SK-N-SH treated with all-trans-retinoic acid at 6 μM for 48 hours (cell line): ENCODE measurements at regions not wholly inside any gene's neighbourhood (a gene's known extent, or its start where the extent isn't known, plus 50 kb on each side); places are given as distances from the start of the nearest gene placed in this dataset.

Experiments used
- ATAC-seq: fragments of 200-7000 bp; cut with Tn5 transposase; 3 replicates; pipeline ENCODE4 v1.9.1; 2020; ENCODE audit warnings: mild to moderate bottlenecking, moderate library complexity
- ARNTL ChIP-seq: fragments of 450-650 bp; formaldehyde crosslinking; IDR thresholded peaks from 2 replicates; pipeline ENCODE4 v1.5.0; 2020; ENCODE audit warnings: low read depth, mild to moderate bottlenecking, moderate library complexity, borderline replicate concordance
- BACH2 ChIP-seq: fragments of 250-450 bp; sonication (Bioruptor Pico); IDR thresholded peaks from 2 replicates; pipeline ENCODE4 v1.9.0; 2021; ENCODE audit warnings: mild to moderate bottlenecking, borderline replicate concordance
- CSDC2 ChIP-seq: fragments of 250-450 bp; sonication (Bioruptor Pico); IDR thresholded peaks from 2 replicates; pipeline ENCODE4 v1.5.0; 2020; ENCODE audit warnings: mild to moderate bottlenecking, moderate library complexity
- CSRNP3 ChIP-seq: fragments of 250-450 bp; sonication (Bioruptor Pico); IDR thresholded peaks from 2 replicates; pipeline ENCODE4 v1.5.1; 2021; ENCODE audit warnings: mild to moderate bottlenecking, moderate library complexity
- ESRRG ChIP-seq: fragments of 250-450 bp; sonication (Bioruptor Pico); IDR thresholded peaks from 2 replicates; pipeline ENCODE4 v1.6.1; 2021; ENCODE audit warnings: mild to moderate bottlenecking
- GLIS3 ChIP-seq: fragments of 250-450 bp; sonication (Bioruptor Pico); IDR thresholded peaks from 2 replicates; pipeline ENCODE4 v1.5.0; 2020; ENCODE audit warnings: mild to moderate bottlenecking, moderate library complexity
- ISL1 ChIP-seq: fragments of 250-450 bp; sonication (Bioruptor Pico); IDR thresholded peaks from 2 replicates; pipeline ENCODE4 v2.1.2; 2022; ENCODE audit warnings: mild to moderate bottlenecking, moderate library complexity
- OSR1 ChIP-seq: fragments of 250-450 bp; sonication (Bioruptor Pico); IDR thresholded peaks from 2 replicates; pipeline ENCODE4 v1.8.0; 2022; ENCODE audit warnings: moderate library complexity, mild to moderate bottlenecking, inconsistent platforms
- PATZ1 ChIP-seq: fragments of 250-450 bp; sonication (Bioruptor Pico); IDR thresholded peaks from 2 replicates; pipeline ENCODE4 v1.8.0; 2020; ENCODE audit warnings: mild to moderate bottlenecking, moderate library complexity, borderline replicate concordance
- POU6F1 ChIP-seq: fragments of 250-450 bp; sonication (Bioruptor Pico); IDR thresholded peaks from 2 replicates; pipeline ENCODE4 v1.8.0; 2021; ENCODE audit warnings: low read depth, mild to moderate bottlenecking, moderate library complexity, borderline replicate concordance
- PPARA ChIP-seq: fragments of 250-450 bp; sonication (Bioruptor Pico); IDR thresholded peaks from 2 replicates; pipeline ENCODE4 v1.5.0; 2020; ENCODE audit warnings: mild to moderate bottlenecking, borderline replicate concordance
- RARB ChIP-seq: fragments of 250-450 bp; sonication (Bioruptor Pico); IDR thresholded peaks from 2 replicates; pipeline ENCODE4 v1.8.0; 2021; ENCODE audit warnings: mild to moderate bottlenecking, moderate library complexity
- SNAI2 ChIP-seq: fragments of 250-450 bp; sonication (Bioruptor Pico); IDR thresholded peaks from 2 replicates; pipeline ENCODE4 v1.5.0; 2020; ENCODE audit warnings: mild to moderate bottlenecking, moderate library complexity
- TCF4 ChIP-seq: fragments of 250-450 bp; sonication (Bioruptor Pico); IDR thresholded peaks from 2 replicates; pipeline ENCODE4 v1.8.0; 2021; ENCODE audit warnings: mild to moderate bottlenecking, moderate library complexity, borderline replicate concordance
- TOX ChIP-seq: fragments of 250-450 bp; sonication (Bioruptor Pico); IDR thresholded peaks from 2 replicates; pipeline ENCODE4 v1.8.0; 2021; ENCODE audit warnings: mild to moderate bottlenecking, moderate library complexity, borderline replicate concordance
- ZC3H10 ChIP-seq: fragments of 250-450 bp; sonication (Bioruptor Pico); IDR thresholded peaks from 2 replicates; pipeline ENCODE4 v1.5.1; 2021; ENCODE audit warnings: mild to moderate bottlenecking, moderate library complexity
- ZFP3 ChIP-seq: fragments of 250-450 bp; sonication (Bioruptor Pico); IDR thresholded peaks from 2 replicates; pipeline ENCODE4 v1.5.0; 2020; ENCODE audit warnings: mild to moderate bottlenecking, moderate library complexity
- ZFP30 ChIP-seq: fragments of 450-650 bp; formaldehyde crosslinking; IDR thresholded peaks from 2 replicates; pipeline ENCODE4 v1.5.0; 2022; ENCODE audit warnings: mild to moderate bottlenecking, moderate library complexity
- ZNF565 ChIP-seq: fragments of 450-650 bp; formaldehyde crosslinking; conservative IDR thresholded peaks from 2 replicates; pipeline ENCODE4 v1.5.0; 2020; ENCODE audit warnings: low read depth, mild to moderate bottlenecking, moderate library complexity
- ZNF70 ChIP-seq: fragments of 450-650 bp; formaldehyde crosslinking; IDR thresholded peaks from 2 replicates; pipeline ENCODE4 v1.5.0; 2020; ENCODE audit warnings: mild to moderate bottlenecking, moderate library complexity
- ZNF8 ChIP-seq: fragments of 450-650 bp; formaldehyde crosslinking; IDR thresholded peaks from 2 replicates; pipeline ENCODE4 v1.5.0; 2020; ENCODE audit warnings: mild to moderate bottlenecking, moderate library complexity
- TF ChIP-seq, protein P1 (sequence below): fragments of 250-450 bp; sonication (Bioruptor Pico); IDR thresholded peaks from 2 replicates; pipeline ENCODE4 v1.5.1; 2020; ENCODE audit warnings: low read depth, mild to moderate bottlenecking, moderate library complexity
- TF ChIP-seq, protein P2 (sequence below): fragments of 250-450 bp; sonication (Bioruptor Pico); IDR thresholded peaks from 2 replicates; pipeline ENCODE4 v1.5.0; 2020; ENCODE audit warnings: mild to moderate bottlenecking, moderate library complexity

- TF ChIP-seq OSR1 (CRISPR knock-in tag) = no peak
- no peak for TF ChIP-seq ZNF565
- TF ChIP-seq RARB = no peak
- no peak for TF ChIP-seq ISL1 (CRISPR knock-in tag)
- TF ChIP-seq PPARA (CRISPR knock-in tag) = no peak
- no peak for TF ChIP-seq PATZ1 (CRISPR knock-in tag)
- TF ChIP-seq CSDC2 (CRISPR knock-in tag) = no peak
- no peak for TF ChIP-seq ARNTL (CRISPR knock-in tag)
- TF ChIP-seq ZNF8 = no peak
- TF ChIP-seq POU6F1 (CRISPR knock-in tag) = no peak
- no peak for TF ChIP-seq ZNF70 (CRISPR knock-in tag)
- no peak for TF ChIP-seq ESRRG (CRISPR knock-in tag)
- TF ChIP-seq ZFP30 = no peak
- TF ChIP-seq, all 23 proteins: peak for 0
- ATAC-seq = no peak
Measured at GRCh38 chr14:98304574-98304973, 967.4 kb downstream of the BCL11B start.

- no peak for ATAC-seq
- TF ChIP-seq RARB = no peak
- TF ChIP-seq ZNF70 (CRISPR knock-in tag) = no peak
- TF ChIP-seq ZNF565 = no peak
- no peak for TF ChIP-seq GLIS3
- no peak for TF ChIP-seq PPARA (CRISPR knock-in tag)
- no peak for TF ChIP-seq TOX (CRISPR knock-in tag)
- TF ChIP-seq, protein P1, sequence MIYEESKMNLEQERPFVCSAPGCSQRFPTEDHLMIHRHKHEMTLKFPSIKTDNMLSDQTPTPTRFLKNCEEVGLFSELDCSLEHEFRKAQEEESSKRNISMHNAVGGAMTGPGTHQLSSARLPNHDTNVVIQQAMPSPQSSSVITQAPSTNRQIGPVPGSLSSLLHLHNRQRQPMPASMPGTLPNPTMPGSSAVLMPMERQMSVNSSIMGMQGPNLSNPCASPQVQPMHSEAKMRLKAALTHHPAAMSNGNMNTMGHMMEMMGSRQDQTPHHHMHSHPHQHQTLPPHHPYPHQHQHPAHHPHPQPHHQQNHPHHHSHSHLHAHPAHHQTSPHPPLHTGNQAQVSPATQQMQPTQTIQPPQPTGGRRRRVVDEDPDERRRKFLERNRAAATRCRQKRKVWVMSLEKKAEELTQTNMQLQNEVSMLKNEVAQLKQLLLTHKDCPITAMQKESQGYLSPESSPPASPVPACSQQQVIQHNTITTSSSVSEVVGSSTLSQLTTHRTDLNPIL = no peak
- TF ChIP-seq ZFP30 = no peak
- TF ChIP-seq TCF4 (CRISPR knock-in tag) = no peak
- TF ChIP-seq CSDC2 (CRISPR knock-in tag) = no peak
- no peak for TF ChIP-seq ZC3H10 (CRISPR knock-in tag)
- TF ChIP-seq, all 23 proteins: peak for 0
Measured at GRCh38 chr14:98309591-98309990, 962.4 kb downstream of the BCL11B start.

DNA sequence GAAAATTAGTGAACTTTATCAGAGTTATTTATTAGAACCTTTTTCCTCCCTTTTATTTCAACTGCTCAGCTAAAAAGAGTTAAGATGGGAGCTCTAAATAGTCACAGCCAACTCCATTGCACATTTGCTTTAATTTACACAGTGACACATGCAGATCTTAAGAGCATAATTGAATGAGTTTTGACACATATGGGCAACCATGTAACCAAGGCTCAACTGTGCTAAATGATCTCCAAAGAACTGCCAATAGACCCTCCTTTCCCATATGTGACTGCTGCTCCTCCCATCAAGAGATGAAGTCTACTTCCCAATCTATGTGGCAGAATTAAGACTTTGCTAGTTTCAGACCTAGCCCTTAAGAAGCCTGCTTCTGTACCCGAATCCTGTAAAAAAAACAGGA, 960.0 kb downstream of the BCL11B start:
- TF ChIP-seq RARB (no peak), PPARA (CRISPR knock-in tag) (no peak), BACH2 (CRISPR knock-in tag) (no peak), ZFP3 (CRISPR knock-in tag) (no peak)
- TF ChIP-seq, protein P2, sequence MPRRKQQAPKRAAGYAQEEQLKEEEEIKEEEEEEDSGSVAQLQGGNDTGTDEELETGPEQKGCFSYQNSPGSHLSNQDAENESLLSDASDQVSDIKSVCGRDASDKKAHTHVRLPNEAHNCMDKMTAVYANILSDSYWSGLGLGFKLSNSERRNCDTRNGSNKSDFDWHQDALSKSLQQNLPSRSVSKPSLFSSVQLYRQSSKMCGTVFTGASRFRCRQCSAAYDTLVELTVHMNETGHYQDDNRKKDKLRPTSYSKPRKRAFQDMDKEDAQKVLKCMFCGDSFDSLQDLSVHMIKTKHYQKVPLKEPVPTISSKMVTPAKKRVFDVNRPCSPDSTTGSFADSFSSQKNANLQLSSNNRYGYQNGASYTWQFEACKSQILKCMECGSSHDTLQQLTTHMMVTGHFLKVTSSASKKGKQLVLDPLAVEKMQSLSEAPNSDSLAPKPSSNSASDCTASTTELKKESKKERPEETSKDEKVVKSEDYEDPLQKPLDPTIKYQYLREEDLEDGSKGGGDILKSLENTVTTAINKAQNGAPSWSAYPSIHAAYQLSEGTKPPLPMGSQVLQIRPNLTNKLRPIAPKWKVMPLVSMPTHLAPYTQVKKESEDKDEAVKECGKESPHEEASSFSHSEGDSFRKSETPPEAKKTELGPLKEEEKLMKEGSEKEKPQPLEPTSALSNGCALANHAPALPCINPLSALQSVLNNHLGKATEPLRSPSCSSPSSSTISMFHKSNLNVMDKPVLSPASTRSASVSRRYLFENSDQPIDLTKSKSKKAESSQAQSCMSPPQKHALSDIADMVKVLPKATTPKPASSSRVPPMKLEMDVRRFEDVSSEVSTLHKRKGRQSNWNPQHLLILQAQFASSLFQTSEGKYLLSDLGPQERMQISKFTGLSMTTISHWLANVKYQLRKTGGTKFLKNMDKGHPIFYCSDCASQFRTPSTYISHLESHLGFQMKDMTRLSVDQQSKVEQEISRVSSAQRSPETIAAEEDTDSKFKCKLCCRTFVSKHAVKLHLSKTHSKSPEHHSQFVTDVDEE = no peak
- TF ChIP-seq, protein P1 = no peak
- ATAC-seq = no peak

DNA sequence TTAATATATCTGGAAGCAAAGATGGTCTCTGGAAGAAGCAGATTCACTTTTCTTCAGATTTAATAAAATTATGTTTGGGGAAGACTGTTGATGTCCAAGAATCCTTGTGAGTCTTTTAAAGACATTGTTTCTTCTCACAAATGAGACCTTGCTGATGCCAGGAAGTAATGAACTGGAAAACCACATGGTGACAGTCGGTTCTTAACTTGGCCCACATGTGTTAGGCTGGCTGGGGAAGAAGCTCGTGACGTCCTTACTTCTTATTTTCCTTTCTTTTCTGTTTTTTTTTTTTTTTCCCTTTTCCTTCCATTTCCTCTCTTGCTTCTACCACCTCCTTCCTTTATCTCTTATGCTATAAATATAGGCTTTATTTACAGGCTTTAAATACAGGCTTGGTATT, 950.2 kb downstream of the BCL11B start:
- TF ChIP-seq RARB (no peak), GLIS3 (no peak), ZNF8 (no peak), BACH2 (CRISPR knock-in tag) (no peak), PPARA (CRISPR knock-in tag) (no peak), SNAI2 (no peak), TOX (CRISPR knock-in tag) (no peak), CSRNP3 (CRISPR knock-in tag) (no peak), OSR1 (CRISPR knock-in tag) (no peak)
- TF ChIP-seq, all 23 proteins: peak for 0
- no peak for ATAC-seq
